Endodermal cell (in vitro differentiated cells): ENCODE measurements at regions not wholly inside any gene's neighbourhood (a gene's known extent, or its start where the extent isn't known, plus 50 kb on each side); places are given as distances from the start of the nearest gene placed in this dataset.

Source experiments
- DNase-seq: peaks from one replicate; pipeline ENCODE4 v3.0.0-alpha.2; 2017
- H3K27ac ChIP-seq: 2 replicates; pipeline ENCODE4 v1.5.1; 2013; ENCODE audit warnings: mild to moderate bottlenecking, low read depth, low read length, moderate library complexity
- H3K27me3 ChIP-seq: 2 replicates; pipeline ENCODE4 v1.6.1; 2013; ENCODE audit warnings: mild to moderate bottlenecking, low read length, moderate library complexity; ENCODE audit not compliant: insufficient read depth, control insufficient read depth, poor library complexity, severe bottlenecking
- H3K36me3 ChIP-seq: 2 replicates; pipeline ENCODE4 v1.7.0; 2013; ENCODE audit warnings: mild to moderate bottlenecking, low read length, moderate library complexity; ENCODE audit not compliant: control insufficient read depth, insufficient read depth
- H3K4me1 ChIP-seq: one replicate; pipeline ENCODE4 v1.7.0; 2013; ENCODE audit warnings: low read length; ENCODE audit not compliant: control insufficient read depth, insufficient read depth
- H3K4me3 ChIP-seq: 2 replicates; pipeline ENCODE4 v1.5.1; 2013; ENCODE audit warnings: mild to moderate bottlenecking, low read length, moderate library complexity
- H3K9ac ChIP-seq: 2 replicates; pipeline ENCODE4 v1.6.1; 2013; ENCODE audit warnings: mild to moderate bottlenecking, low read length, moderate library complexity; ENCODE audit not compliant: poor library complexity, severe bottlenecking; ENCODE audit errors: extremely low read depth
- H3K9me3 ChIP-seq: 2 replicates; pipeline ENCODE4 v1.6.1; 2013; ENCODE audit warnings: mild to moderate bottlenecking, low read length, moderate library complexity; ENCODE audit not compliant: control insufficient read depth
- H3K27ac Mint-ChIP-seq: 2 replicates; pipeline ENCODE4 v1.8.0; 2020; ENCODE audit warnings: mixed read lengths
- H3K27me3 Mint-ChIP-seq: 2 replicates; pipeline ENCODE4 v1.8.0; 2021; ENCODE audit warnings: mild to moderate bottlenecking, mixed read lengths; ENCODE audit not compliant: insufficient read depth
- H3K36me3 Mint-ChIP-seq: 2 replicates; pipeline ENCODE4 v1.8.0; 2020; ENCODE audit warnings: low read depth, mixed read lengths
- H3K4me1 Mint-ChIP-seq: 2 replicates; pipeline ENCODE4 v1.8.0; 2020; ENCODE audit warnings: mixed read lengths
- H3K4me3 Mint-ChIP-seq: 2 replicates; pipeline ENCODE4 v1.8.0; 2020; ENCODE audit warnings: mild to moderate bottlenecking, moderate library complexity, mixed read lengths
- H3K9me3 Mint-ChIP-seq: 2 replicates; pipeline ENCODE4 v1.8.0; 2020; ENCODE audit warnings: mild to moderate bottlenecking, mixed read lengths
- TF ChIP-seq, protein P1 (sequence below): fragments of 200-600 bp; sonication (generic); conservative IDR thresholded peaks from 2 replicates; pipeline ENCODE4 v1.5.0; 2021; ENCODE audit warnings: antibody characterized with exemption, mild to moderate bottlenecking

DNA sequence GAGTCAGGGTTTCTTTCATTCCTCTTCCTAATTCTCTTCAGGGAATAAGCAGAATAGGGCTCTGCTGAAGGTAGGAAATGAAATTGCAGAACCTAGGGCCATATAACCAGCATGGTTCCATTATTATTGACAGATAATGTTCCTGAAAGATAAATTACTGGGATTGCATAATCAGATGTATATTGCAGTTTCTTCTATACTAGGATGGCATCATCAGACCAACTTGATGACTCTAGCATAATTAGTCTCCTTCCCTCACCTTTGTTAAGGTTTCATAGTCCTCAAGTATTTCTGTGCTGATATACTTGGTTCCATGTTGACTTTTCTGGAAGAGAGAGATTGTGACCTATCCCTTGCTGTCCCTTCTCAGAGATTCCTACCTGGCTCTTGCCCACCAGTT lies 492.3 kb upstream of the LCORL start:
- no peak overlapping the region for H3K27ac ChIP-seq
- no peak overlapping the region for H3K4me3 Mint-ChIP-seq
- no peaks in the 10 kb centered on the region for H3K9me3 ChIP-seq
- H3K36me3 ChIP-seq: no peaks in the 10 kb centered on the region
- H3K4me3 ChIP-seq: no peak overlapping the region
- TF ChIP-seq, protein P1, sequence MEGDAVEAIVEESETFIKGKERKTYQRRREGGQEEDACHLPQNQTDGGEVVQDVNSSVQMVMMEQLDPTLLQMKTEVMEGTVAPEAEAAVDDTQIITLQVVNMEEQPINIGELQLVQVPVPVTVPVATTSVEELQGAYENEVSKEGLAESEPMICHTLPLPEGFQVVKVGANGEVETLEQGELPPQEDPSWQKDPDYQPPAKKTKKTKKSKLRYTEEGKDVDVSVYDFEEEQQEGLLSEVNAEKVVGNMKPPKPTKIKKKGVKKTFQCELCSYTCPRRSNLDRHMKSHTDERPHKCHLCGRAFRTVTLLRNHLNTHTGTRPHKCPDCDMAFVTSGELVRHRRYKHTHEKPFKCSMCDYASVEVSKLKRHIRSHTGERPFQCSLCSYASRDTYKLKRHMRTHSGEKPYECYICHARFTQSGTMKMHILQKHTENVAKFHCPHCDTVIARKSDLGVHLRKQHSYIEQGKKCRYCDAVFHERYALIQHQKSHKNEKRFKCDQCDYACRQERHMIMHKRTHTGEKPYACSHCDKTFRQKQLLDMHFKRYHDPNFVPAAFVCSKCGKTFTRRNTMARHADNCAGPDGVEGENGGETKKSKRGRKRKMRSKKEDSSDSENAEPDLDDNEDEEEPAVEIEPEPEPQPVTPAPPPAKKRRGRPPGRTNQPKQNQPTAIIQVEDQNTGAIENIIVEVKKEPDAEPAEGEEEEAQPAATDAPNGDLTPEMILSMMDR: no peak
- no peak overlapping the region for H3K27ac Mint-ChIP-seq
- peaks cover 33% of the 10 kb centered on the region for H3K27me3 Mint-ChIP-seq
- no peaks in the 10 kb centered on the region for H3K9me3 Mint-ChIP-seq
- peaks cover 5% of the 10 kb centered on the region for H3K27me3 ChIP-seq
- H3K4me1 Mint-ChIP-seq: peaks cover 3% of the 10 kb centered on the region
- no peaks in the 10 kb centered on the region for H3K4me1 ChIP-seq
- H3K36me3 Mint-ChIP-seq: no peaks in the 10 kb centered on the region
- no peak overlapping the region for H3K9ac ChIP-seq
- DNase-seq: no peak

DNA sequence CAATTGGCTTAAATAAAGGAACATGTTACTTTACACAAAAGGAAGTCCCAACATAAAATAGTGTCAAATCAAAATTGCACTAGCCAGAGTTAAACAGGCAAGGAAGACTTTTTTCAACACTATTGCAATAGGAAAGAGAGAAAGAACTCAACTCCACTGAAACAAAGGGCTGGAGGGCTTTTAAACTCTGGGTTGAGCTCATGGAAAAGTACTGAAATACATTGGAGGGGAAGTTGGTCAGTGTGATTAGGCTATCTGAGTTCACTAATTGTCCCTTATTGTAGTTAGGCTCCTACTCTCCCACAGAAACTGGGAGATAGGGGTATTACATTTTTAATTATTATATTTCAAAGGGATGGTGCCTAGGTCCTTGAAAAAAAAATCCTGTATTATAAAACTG lies 491.2 kb upstream of the LCORL start:
- Histone ChIP-seq H3K9ac (no peak overlapping the region), H3K27me3 (peaks cover 3% of the 10 kb centered on the region), H3K4me3 (no peak overlapping the region), H3K36me3 (no peaks in the 10 kb centered on the region), H3K4me1 (no peaks in the 10 kb centered on the region), H3K9me3 (no peaks in the 10 kb centered on the region), H3K27ac (no peak overlapping the region)
- DNase-seq: no peak
- H3K36me3 Mint-ChIP-seq: no peaks in the 10 kb centered on the region
- TF ChIP-seq, protein P1: no peak
- H3K27ac Mint-ChIP-seq: no peak overlapping the region
- no peaks in the 10 kb centered on the region for H3K4me1 Mint-ChIP-seq
- H3K9me3 Mint-ChIP-seq: no peaks in the 10 kb centered on the region
- H3K27me3 Mint-ChIP-seq: peaks cover 22% of the 10 kb centered on the region
- H3K4me3 Mint-ChIP-seq: no peak overlapping the region

DNA sequence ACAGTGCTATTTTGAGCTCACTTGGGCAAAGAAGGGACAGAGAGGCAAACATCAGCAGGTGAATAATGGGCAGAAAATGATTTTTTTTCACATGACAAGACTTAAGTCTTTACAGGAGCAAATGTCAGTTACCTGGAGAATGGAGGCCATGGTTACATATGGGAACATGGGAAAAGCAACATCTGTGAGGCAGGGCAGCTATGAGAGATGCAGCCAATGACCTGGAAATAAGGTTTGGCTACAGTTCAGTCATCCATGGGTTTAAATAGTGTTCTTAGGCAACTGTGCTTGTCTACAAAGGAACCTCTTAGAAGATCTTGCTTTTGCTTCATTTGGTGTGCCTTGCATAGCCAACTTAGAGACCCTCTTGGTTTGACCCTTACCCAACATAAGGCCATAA lies 490.2 kb upstream of the LCORL start:
- Mint-ChIP-seq H3K9me3 (no peaks in the 10 kb centered on the region), H3K27ac (no peak overlapping the region), H3K4me1 (no peaks in the 10 kb centered on the region), H3K36me3 (no peaks in the 10 kb centered on the region), H3K27me3 (peaks cover 12% of the 10 kb centered on the region), H3K4me3 (no peak overlapping the region)
- Histone ChIP-seq H3K9me3 (no peaks in the 10 kb centered on the region), H3K27ac (no peak overlapping the region), H3K36me3 (no peaks in the 10 kb centered on the region), H3K9ac (no peak overlapping the region), H3K4me1 (no peaks in the 10 kb centered on the region), H3K27me3 (no peaks in the 10 kb centered on the region), H3K4me3 (no peak overlapping the region)
- DNase-seq: no peak
- TF ChIP-seq, protein P1: no peak
